HG02885 (cell line): ENCODE measurements at regions not wholly inside any gene's neighbourhood (a gene's known extent, or its start where the extent isn't known, plus 50 kb on each side); places are given as distances from the start of the nearest gene placed in this dataset.
A peak's percentile ranks its signal among the peaks of the same experiment; 100 is the strongest.

Experiments
- ATAC-seq: cut with Tn5 transposase; IDR thresholded peaks from one replicate; pipeline ENCODE4 v1.9.1; 2021; ENCODE audit warnings: mild to moderate bottlenecking; ENCODE audit not compliant: unreplicated experiment, poor library complexity

DNA sequence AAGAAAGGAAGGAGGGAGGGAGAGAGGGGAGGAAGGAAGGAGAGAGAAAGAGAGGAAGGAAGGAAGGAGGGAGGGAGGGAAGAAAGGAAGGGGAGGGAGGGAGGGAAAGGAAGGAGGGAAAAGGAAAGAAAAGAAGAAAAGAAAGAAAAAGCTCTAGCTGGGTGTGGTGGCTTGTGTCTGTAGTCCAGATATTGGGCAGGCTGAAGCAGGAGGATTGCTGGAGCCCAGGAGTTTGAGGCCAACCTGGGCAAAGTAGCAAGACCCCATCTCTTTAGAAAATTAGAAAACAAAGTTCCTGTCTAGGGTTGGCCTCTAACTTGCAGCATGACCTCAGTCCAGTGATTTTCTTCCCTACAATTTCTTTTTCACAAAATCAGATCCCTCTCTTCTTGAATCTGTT is 208.2 kb upstream of the NUDT4 start:
- ATAC-seq: no peak

DNA sequence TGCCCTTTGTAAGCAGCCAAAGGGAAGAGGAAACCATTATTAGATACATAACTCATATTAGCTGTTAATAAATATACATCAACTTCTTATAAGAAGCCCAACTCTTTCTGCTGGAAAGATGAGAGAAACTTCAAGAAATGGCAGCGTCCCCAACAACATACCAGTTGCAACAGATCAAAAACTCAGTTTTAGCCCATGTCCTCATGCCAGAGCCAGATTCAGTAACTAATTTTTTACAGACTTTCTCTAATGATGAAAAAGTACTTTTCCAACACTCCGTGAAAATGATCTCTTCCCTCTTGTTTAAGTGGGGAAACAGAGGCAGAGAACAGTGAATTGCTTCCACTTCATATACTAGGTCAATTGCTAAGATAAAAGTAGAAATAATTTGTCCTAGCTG is 206.8 kb upstream of the NUDT4 start:
- ATAC-seq: no peak

DNA sequence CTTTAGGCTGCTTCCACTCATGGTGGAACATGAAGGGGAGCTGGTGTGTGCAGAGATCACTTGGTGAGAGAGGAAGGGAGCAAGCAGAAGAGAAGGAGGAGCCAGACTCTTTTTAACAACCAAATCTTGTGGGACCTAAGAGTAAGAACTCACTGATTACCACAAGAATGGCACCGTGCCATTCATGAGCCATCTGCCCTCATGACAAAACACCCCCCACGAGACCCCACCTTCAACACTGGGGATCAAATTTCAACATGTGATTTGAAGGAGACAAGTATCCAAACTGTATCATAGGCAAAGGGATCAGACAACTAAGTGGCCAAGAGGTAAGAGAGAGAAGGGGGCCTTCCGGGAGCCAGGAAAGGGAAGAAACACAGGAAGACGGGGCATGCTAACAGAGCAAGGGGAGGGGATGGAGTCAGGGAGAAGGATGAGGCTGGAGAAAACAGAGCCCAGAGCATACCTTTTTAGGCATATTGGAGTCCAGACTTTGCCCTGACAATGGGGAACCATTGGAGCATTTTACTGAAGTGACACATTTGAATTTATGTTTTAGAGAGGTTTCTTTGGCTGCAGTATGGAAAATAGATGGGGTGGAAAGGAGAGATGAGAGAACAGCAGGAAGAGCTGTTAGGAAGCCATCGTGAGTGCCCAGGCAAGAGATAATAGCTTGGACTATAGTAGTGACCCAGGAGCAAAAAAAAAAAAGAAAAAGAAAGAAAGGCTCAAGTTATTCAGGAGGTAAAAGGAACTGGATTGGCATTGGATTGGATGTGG is 204.4 kb upstream of the NUDT4 start:
- no peak for ATAC-seq

DNA sequence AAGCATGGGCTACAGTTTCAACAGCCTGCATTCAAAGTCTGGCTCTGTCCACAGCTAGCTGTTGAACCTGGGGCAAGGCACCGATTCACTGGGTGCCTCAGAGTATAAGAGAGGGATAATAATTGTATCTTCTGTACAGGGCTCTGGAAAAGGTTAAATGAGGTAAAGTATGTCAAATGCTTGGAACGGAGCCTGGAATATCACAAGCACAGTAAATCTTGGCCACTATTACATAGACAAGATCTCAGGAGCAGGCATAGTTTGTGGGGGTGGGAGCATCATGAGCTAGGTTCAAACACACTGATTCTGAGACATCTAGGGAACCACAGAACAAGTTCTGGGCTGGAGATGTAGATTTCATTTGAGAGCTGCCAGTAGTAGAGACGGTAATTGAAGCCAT is 203.7 kb upstream of the NUDT4 start:
- no peak for ATAC-seq

DNA sequence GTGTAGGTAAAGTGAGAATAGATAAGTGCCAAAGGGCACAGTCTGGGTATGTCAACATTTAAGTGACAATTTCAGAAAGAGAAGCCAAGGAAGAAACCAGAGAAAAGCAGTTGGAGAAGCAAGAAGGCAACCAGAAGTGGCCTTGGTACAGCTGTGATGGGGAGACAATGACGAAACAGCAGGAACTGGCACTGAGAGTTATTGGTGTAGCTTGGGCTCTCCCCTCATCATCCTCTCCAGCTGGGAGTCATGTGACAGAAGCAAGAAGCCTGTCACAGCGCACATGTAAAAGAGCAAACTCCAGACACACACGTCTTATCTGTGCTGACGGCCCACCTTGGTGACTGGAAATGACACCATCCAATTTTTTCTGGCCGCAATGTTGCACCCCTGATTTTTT is 203.3 kb upstream of the NUDT4 start:
- ATAC-seq: no peak

DNA sequence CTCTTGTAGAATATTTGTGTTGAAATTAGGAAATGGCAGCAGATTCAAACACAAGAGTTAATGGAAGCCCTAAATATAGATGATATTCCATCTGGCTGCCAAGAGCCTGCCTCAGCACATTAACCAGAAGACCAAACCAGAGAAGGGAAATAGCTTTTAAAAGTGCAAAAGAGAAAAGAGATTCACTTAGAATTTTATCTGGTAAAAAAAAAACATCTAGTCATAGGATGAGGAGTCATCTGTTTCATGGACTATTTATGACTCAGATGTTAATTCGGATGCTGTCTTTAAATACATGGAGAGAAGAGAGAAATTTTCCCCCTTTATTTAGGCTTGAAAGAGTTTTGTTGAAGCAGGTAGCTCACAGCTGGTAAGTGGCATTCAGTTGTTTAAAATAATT is 201.6 kb upstream of the NUDT4 start:
- no peak for ATAC-seq

DNA sequence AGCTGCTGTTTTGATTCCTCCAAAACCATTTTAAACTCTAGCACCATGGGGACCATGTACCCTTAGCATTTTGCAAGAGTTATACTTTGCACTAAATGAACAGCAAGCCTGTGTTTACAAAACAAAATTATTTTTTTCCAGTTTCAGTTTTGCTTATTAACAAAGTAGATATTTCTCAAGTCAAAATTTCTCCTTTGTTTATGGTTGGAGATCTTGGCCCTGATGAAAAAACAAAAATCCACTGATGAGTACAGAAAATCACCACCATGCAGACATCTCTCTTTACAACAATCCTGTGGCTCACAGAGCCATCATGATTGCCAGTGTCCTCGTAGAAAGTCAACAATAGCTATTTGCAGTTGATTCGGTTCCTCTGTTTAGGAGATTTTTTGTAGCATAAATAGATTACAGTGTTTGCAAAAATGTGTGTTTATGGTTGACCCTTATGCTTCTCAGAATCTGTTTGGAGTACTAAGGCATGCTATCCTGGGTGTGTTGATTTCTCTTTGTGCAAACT is 201.1 kb upstream of the NUDT4 start:
- no peak for ATAC-seq

DNA sequence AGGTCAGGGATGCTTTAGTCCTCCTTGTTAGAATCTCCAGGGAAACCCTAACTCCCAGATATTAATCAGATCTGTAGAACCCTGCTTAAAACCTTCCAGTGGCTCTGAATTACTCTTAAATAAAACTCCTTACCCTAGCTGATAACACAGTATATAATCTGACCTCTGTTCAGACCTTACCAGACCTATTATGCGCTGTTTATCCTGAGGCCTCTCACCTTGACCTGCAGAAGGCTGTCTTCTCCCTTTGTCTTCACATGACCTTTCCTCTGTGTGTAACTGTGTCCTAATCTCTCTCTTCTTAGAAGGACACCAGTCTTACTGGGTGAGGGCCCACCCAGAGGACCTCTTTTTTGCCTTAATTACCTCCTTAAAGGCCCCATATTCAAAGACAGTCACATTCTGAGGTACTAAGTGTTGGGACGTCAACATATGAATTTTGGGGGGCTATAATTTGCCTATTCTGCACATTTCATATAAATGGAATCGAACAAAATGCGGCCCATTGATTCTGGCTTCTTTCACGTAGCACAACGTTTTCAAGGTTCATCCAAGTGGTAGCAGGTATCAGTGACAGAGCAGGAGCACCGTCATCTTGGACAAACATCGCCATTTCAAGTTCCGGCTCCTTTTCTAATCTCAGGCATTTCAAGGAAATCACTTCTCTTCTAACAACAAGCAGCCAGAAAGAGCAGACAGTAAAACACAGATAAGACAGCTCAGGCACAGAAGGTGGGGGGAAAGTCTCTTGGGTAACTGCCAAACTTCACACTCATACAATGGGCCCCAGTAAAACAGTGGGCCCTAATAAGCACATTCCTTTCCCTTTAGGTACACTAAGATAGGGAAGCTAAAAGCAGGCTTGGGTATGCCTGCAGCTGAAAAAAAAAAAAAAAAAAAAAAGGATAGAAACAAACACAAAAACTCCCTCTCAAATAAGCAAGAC is 200.2 kb upstream of the NUDT4 start:
- ATAC-seq: no peak

DNA sequence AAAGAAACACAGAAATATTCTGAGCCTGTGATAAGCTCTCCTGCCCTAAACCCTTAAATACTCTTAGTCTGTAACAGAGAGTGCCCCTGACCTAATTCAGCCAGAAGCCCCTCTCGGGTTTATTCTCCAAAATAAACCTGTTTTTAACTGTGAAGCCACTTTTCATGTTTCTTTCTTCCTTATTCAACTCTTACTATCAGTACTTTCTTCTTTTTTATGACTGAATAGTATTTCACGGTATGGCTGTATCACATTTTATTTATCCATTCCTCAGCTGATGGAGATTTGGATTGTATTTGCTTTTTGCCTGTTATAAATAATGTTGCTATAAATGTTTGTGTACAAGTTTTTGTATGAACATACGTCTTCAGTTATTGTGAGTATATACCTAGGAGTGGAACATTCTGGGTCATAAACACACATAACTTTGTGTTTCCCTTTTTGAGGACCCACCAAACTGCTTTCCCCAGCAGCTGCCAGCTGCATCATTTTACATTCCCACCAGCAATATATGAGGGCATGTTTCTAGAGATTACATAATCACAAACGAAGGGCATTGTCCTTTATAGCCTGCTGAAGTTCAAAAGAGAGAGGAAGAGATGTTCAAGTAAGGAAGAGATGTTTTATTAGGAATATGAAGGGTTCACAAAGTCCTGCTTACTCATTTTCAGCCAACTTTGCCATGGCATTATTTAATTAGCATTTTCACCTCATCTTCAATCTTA is 199.4 kb upstream of the NUDT4 start:
- no peak for ATAC-seq

DNA sequence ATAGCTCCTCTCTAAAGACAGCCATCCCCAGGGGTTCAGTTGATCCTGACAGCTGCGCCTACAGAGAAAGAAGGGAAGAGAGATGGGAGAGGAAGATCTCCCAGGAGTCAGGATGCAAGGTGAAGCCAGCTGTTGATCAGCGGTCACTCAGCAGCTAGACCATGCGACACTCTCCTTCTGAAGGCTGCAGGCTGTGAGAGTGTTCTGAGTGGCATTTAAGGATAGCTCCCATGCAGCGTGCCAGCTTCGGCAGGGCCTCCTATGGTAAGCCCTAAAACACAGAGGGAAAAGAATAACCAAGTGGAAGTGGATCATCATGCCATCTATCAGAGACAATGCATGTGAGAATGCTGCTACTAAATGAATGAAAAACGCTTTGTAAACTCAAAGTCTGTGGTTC is 197.9 kb upstream of the NUDT4 start:
- no peak for ATAC-seq

DNA sequence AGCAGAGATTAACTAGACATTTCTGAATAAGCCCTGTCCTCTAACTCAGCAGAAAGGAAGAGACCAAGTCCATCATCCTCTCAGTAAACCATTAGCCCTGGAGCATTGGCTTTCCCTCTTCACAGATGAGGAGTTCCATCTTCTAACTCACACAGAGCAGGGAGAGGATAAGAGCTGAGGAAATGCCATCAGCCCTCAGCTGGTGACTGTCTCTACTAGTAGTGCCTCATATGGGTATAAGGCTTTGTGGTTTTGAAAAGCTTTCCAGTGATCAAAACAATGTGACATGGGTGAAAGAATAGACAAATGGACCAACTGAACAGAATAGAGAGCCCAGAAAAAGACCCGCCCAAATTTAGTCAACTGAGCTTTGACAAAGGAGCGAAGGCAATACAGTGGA is 197.2 kb upstream of the NUDT4 start:
- ATAC-seq: no peak

DNA sequence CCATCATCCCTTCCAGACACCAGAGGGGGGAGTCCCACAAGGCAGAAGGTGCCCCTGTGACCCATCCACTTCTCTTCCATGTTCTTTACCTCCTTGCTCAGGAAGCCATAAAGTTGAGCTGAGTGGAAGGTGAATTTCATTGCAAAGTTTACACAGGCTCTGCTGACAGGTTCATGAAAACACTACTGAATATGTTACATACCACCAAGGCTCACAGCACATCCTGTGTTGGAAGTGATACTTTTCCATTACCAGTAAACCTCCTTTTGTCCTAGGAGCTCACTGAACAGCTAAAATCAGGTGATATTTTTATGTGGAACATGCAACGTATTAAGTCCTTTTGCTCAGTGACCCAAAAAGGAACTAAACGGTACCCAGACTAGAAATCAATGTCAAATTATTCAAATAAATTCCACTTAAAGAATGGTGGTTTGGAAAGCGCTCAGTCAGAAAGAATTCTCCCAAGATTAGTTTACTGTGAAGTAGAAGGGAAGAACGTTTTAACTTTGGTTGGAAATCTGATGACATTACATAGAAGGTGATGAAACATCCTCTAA is 196.2 kb upstream of the NUDT4 start:
- ATAC-seq: no peak

DNA sequence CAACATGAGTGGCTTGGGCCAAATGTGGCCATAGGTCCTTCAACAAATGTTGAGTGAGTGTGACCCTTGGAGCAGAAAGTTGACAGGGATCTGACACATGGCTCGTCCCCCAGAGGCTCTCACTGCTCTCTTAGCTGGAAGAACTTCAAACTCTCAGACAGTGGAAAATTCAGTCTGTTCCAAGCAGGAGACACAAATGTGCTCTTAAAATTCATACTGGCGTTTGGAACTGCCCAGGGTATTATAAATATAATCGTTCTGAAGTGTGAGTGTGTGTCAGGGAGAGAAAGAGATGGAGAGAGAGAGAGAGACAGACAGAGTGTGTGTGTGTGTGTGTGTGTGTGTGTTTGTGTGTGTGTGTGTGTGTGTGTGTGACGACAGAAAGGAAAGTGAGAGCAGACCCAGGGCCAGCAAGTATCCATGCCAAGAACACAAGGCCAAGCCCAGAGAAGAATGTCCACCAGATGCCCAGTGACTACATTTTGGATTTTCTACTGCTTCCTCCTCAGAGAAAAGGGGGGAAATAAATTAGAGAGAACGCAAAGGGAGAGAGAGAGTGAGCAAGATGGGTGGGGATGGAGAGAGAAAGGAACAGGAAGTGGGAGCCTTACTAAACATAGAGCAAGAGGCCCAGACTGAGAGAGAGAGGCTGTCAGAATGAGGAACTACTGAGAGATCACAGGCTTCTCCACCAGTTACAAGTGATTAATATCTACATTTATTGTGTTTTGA is 193.6 kb upstream of the NUDT4 start:
- peak; percentile 93 for ATAC-seq

DNA sequence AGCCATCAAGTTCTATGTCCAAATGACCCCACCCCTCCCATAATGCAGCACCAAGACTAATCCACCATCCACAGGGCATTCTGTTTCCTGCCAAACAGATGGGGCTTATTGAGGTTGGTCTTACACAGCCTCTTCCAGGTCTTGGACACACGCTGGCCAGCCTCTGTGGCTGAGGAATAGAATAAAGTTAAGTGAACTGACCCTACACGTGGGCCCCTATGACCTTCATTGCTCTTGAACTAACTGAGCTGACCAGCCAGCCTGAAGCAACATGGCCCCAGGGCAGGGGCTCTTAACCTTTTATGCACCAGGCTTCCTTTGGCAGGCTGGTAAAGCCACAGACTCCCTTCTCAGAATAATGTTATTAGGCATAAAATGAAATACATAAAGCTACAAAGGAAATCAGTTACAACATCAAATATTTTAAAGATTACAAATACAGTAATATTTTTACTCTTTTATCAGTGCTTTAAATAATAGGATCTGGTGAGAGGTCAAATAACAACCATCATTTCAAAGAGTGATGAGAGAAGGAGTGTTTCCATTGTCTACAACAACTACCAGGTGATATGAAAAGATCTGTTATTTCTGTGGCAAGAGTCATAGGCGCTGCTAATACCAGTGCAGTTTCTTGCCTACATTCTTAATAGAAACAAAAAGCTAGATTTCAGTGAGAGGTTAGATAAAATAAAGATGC is 192.9 kb upstream of the NUDT4 start:
- no peak for ATAC-seq

DNA sequence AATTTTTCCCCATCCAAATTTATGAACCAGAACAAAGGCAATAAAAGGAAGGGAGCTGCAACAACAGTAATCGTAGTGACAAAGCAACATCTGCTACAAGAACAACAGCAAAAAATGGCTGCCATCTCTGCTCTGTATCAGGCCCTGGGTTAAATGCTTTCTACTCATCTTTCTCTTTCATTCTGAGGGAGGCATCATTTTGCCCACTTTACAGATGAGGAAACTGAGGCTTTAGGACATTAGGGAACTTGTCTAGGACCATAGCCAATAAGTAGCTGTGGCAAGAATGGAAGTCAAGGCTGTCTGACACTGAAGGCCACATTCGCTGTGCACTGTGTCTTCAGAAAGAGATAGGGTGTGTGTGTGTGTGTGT is 192.4 kb upstream of the NUDT4 start:
- no peak for ATAC-seq

DNA sequence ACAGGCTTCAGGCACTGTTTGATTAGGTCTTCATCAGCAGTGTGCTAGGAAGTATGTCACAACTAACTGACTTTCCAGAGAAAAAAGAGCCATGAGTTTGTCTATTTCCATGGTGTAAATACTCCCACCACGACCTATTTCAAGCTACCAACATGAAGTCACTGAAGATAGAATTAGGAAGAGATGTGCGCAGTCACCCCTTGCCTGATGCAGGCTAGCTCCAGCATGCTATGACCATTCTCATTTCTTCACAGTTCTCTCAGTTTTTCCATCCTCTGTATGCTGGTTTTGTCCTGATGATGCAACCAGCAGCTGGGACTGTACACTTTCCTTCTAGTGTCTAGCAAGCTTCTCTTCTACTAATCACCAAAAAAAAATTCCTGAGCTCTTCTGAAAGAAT is 191.6 kb upstream of the NUDT4 start:
- no peak for ATAC-seq

DNA sequence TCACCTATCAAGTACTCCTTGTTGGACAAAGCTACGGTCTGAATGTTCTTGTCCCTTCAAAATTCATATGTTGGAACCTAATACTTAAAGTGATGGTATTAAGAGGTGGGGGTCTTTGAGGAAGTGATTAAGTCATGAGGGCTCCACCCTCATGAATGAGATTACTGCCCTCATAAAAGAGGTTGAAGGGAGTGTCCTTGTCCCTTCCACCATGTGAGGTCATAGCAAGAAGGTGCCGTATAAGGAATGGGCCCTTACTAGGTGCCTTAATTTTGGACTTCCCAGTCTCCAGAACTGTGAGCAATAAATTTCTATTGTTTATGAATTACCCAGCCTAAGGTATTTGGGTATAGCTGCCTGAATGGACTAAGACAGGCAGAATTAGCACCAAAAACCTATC is 191.1 kb upstream of the NUDT4 start:
- ATAC-seq: no peak

DNA sequence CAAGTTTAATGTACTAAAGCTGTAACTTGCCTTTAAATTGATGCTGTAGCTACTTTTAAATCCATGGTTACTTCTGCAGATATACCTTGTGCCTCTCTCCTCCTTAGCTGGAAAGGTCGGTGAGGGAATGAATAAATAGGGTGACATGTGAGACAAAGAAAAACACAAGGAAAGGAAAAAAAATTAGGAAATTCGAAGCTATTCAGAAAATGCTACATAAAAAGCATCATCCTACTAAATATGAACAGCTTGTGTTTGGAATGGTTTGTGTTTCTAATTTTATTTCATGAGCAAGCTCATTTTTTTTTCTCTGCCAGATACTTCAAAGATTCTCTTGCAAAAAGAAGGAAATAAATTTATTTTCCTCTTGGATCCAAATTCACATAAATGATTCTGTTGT is 186.3 kb upstream of the NUDT4 start:
- no peak for ATAC-seq

DNA sequence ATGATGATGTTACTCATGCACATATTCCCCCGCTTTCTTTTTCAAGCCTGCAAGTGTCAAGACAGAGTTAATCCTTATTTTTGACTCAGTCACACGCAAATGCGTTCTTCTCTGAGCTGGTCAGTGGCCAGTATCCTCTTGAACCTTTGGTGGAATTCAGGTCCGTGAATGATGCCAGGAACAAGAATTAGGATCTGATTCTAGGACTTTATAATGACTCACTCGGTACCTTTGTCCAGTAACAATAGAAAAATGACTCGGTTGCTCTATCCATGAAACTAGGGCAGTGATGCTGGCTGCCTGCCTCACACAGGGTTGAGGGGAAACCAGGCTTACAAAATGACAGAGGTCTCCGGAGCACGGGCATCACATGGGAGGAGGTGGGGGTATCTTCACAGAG is 185.8 kb upstream of the NUDT4 start:
- no peak for ATAC-seq
